HepG2 (cell line): ENCODE measurements at regions not wholly inside any gene's neighbourhood (a gene's known extent, or its start where the extent isn't known, plus 50 kb on each side); places are given as distances from the start of the nearest gene placed in this dataset.

Experiments used
- ATAC-seq: fragments of 200-7000 bp; cut with Tn5 transposase; 3 replicates; pipeline ENCODE4 v1.9.1; 2020; ENCODE audit warnings: mild to moderate bottlenecking, moderate library complexity
- BruUV-seq: library from RNA; stranded (reverse); fragments of 400-500 nt; replicated peaks from 2 replicates; lab custom pipeline; 2021; lab: Mats Ljungman, UMichigan
- CTCF ChIA-PET: fragments of 300-600 bp; formaldehyde crosslinking; extraction: SDS; loops from one replicate; lab custom pipeline; 2021; ENCODE audit warnings: low total read pairs, inconsistent platforms, low intra/inter-chr PET ratio; lab: Yijun Ruan, JAX
- POLR2A ChIA-PET: fragments of 350-600 bp; sonication (Branson Sonifier 250); formaldehyde crosslinking; loops from one replicate; lab custom pipeline; 2020; ENCODE audit warnings: antibody characterized with exemption, inconsistent platforms; lab: Yijun Ruan, JAX
- DNase-seq: peaks from one replicate; pipeline ENCODE4 v3.0.0-alpha.2; 2015; ENCODE audit warnings: low spot score
- FAIRE-seq: peaks from 3 replicates; lab custom pipeline; 2011; peaks lifted over from hg19 to GRCh38; lab: Jason Lieb, UNC
- H2AFZ ChIP-seq: one replicate; pipeline ENCODE4 v1.6.1; 2011; ENCODE audit warnings: low read length, inconsistent platforms
- H3K27ac ChIP-seq: fragments of 300-600 bp; 3 replicates; pipeline ENCODE4 v1.8.0; 2011; ENCODE audit warnings: mixed run types, mild to moderate bottlenecking, mixed read lengths, low read length, inconsistent platforms; ENCODE audit not compliant: insufficient read depth; ENCODE audit errors: extremely low read length
- H3K27me3 ChIP-seq, 2 experiments: fragments of 200-600 bp in 1 of 2; 2 replicates in 1 of 2; 3 replicates in 1 of 2; pipeline versions ENCODE4 v1.6.0 to v1.8.0; 2011; ENCODE audit warnings: low read length in 2 of 2, mild to moderate bottlenecking in 2 of 2, moderate library complexity in 2 of 2, inconsistent platforms in 1 of 2; ENCODE audit not compliant: insufficient read depth in 2 of 2, control insufficient read depth in 1 of 2
- H3K36me3 ChIP-seq, 2 experiments: fragments of 200-600 bp in 1 of 2; replicated peaks in 1 of 2; 2 replicates in 1 of 2; 3 replicates in 1 of 2; pipeline versions ENCODE4 v1.5.1 to v1.8.0; 2011; ENCODE audit warnings: low read length in 2 of 2, inconsistent platforms in 1 of 2; ENCODE audit not compliant: insufficient read depth in 2 of 2, control insufficient read depth in 1 of 2
- H3K4me1 ChIP-seq: 2 replicates; pipeline ENCODE4 v1.5.1; 2012; ENCODE audit warnings: low read length, inconsistent platforms; ENCODE audit not compliant: insufficient read depth
- H3K4me2 ChIP-seq: 2 replicates; pipeline ENCODE4 v1.6.0; 2011; ENCODE audit warnings: low read depth, low read length, inconsistent platforms
- H3K4me3 ChIP-seq, 3 experiments: fragments of 200-600 bp in 1 of 3; sonication (generic), shearing (Covaris generic) in 1 of 3; replicated peaks in 1 of 3; 2 replicates each; pipeline ENCODE4 v1.5.1; 2011 to 2016; ENCODE audit warnings: low read length in 3 of 3, inconsistent platforms in 2 of 3, low read depth in 2 of 3, mild to moderate bottlenecking in 2 of 3, control low read depth in 1 of 3, mixed read lengths in 1 of 3; ENCODE audit not compliant: insufficient read depth in 1 of 3
- H3K79me2 ChIP-seq: one replicate; pipeline ENCODE4 v1.6.1; 2011; ENCODE audit warnings: low read length, inconsistent platforms; ENCODE audit not compliant: insufficient read depth
- H3K9ac ChIP-seq: 2 replicates; pipeline ENCODE4 v1.6.0; 2011; ENCODE audit warnings: mild to moderate bottlenecking, low read depth, low read length, inconsistent platforms; ENCODE audit not compliant: insufficient read depth
- H3K9me3 ChIP-seq: 2 replicates; pipeline ENCODE4 v1.5.1; 2012; ENCODE audit warnings: mild to moderate bottlenecking, low read length
- H4K20me1 ChIP-seq: 2 replicates; pipeline ENCODE4 v1.6.0; 2011; ENCODE audit warnings: inconsistent platforms, mild to moderate bottlenecking, low read length, moderate library complexity; ENCODE audit not compliant: insufficient read depth
- ATRX ChIP-seq: sonication (generic); formaldehyde crosslinking; IDR thresholded peaks from 2 replicates; pipeline ENCODE4 v1.4.0; 2020; ENCODE audit warnings: missing genetic modification reagents, borderline replicate concordance
- BCL3 ChIP-seq: sonication (generic); formaldehyde crosslinking; IDR thresholded peaks from 2 replicates; pipeline ENCODE4 v1.5.1; 2020; ENCODE audit warnings: mild to moderate bottlenecking, missing genetic modification reagents, moderate library complexity
- DNMT3B ChIP-seq: conservative IDR thresholded peaks from 2 replicates; pipeline ENCODE4 v1.6.1; 2016; ENCODE audit warnings: missing biosample characterization, control low read depth
- EED ChIP-seq: sonication (generic); formaldehyde crosslinking; IDR thresholded peaks from 2 replicates; pipeline ENCODE4 v1.5.0; 2020; ENCODE audit warnings: mild to moderate bottlenecking, missing genetic modification reagents
- ETV6 ChIP-seq: sonication (generic); formaldehyde crosslinking; conservative IDR thresholded peaks from 2 replicates; pipeline ENCODE4 v1.4.0; 2020; ENCODE audit warnings: missing genetic modification reagents
- EZH2 ChIP-seq: conservative IDR thresholded peaks from 2 replicates; pipeline ENCODE4 v1.6.1; 2012; ENCODE audit warnings: mild to moderate bottlenecking, low read depth, low read length, moderate library complexity
- IRF9 ChIP-seq: sonication (generic); formaldehyde crosslinking; IDR thresholded peaks from 2 replicates; pipeline ENCODE4 v1.8.0; 2022; ENCODE audit warnings: missing genetic modification reagents, mild to moderate bottlenecking, borderline replicate concordance
- KDM2A ChIP-seq: sonication (generic); formaldehyde crosslinking; IDR thresholded peaks from 2 replicates; pipeline ENCODE4 v1.4.0; 2020; ENCODE audit warnings: low read depth, missing genetic modification reagents, borderline replicate concordance
- MAX ChIP-seq: IDR thresholded peaks from 2 replicates; pipeline ENCODE4 v1.6.1; 2012; ENCODE audit warnings: inconsistent platforms
- NRL ChIP-seq: sonication (generic); formaldehyde crosslinking; IDR thresholded peaks from 2 replicates; pipeline ENCODE4 v1.5.0; 2020; ENCODE audit warnings: missing genetic modification reagents, mild to moderate bottlenecking, moderate library complexity, borderline replicate concordance
- PLSCR1 ChIP-seq: sonication (generic); formaldehyde crosslinking; IDR thresholded peaks from 2 replicates; pipeline ENCODE4 v1.5.0; 2020; ENCODE audit warnings: missing genetic modification reagents, mild to moderate bottlenecking, borderline replicate concordance
- SOX5 ChIP-seq: IDR thresholded peaks from 2 replicates; pipeline ENCODE4 v1.6.1; 2016; ENCODE audit warnings: borderline replicate concordance
- THAP7 ChIP-seq: sonication (generic); formaldehyde crosslinking; IDR thresholded peaks from 2 replicates; pipeline ENCODE4 v1.8.1; 2023; ENCODE audit warnings: mild to moderate bottlenecking, missing genetic modification reagents
- ZFAT ChIP-seq: sonication (generic); formaldehyde crosslinking; conservative IDR thresholded peaks from 2 replicates; pipeline ENCODE4 v1.8.1; 2023; ENCODE audit warnings: missing genetic modification reagents, inconsistent platforms
- ZFP90 ChIP-seq: sonication (generic); formaldehyde crosslinking; IDR thresholded peaks from 2 replicates; pipeline ENCODE4 v1.8.0; 2022; ENCODE audit warnings: missing genetic modification reagents, mild to moderate bottlenecking, inconsistent platforms, borderline replicate concordance
- ZNF605 ChIP-seq: sonication (generic); formaldehyde crosslinking; IDR thresholded peaks from 2 replicates; pipeline ENCODE4 v1.8.0; 2022; ENCODE audit warnings: mild to moderate bottlenecking, missing genetic modification reagents
- ZNF841 ChIP-seq: sonication (generic); formaldehyde crosslinking; IDR thresholded peaks from 2 replicates; pipeline ENCODE4 v1.8.1; 2023; ENCODE audit warnings: missing genetic modification reagents, borderline replicate concordance
- ZSCAN22 ChIP-seq: sonication (generic); formaldehyde crosslinking; IDR thresholded peaks from 2 replicates; pipeline ENCODE4 v1.4.0; 2020; ENCODE audit warnings: mild to moderate bottlenecking, missing genetic modification reagents
- WGBS: methylation state at CpG from one replicate; pipeline ENCODE4 v1.1.6; 2017; ENCODE audit warnings: low lambda C conversion rate; 5-methylcytosine and 5-hydroxymethylcytosine counted together
- in situ Hi-C: cut with HindIII; loops from 2 replicates; pipeline ENCODE4 v1.10.0; 2017; ENCODE audit warnings: low pct_unique_long_range_greater_than_20kb; ENCODE audit not compliant: extremely low pct_ligation_motif_present
- intact Hi-C: fragments of 100-400 bp; cut with micrococcal nuclease; formaldehyde crosslinking; loops from one replicate; pipeline ENCODE4 v1.10.0; 2022; ENCODE audit not compliant: unreplicated experiment

- TF ChIP-seq ZFAT (no peak), ZFP90 (CRISPR knock-in tag) (no peak), DNMT3B (CRISPR knock-in tag) (no peak), BCL3 (CRISPR knock-in tag) (no peak), NRL (CRISPR knock-in tag) (no peak), ZNF605 (CRISPR knock-in tag) (no peak), ZNF841 (CRISPR knock-in tag) (no peak), MAX (no peak), ATRX (CRISPR knock-in tag) (no peak), IRF9 (CRISPR knock-in tag) (no peak)
- TF ChIP-seq, all 625 proteins: peak for 0
Measured at GRCh38 chr4:130705023-130705422, 1609.1 kb downstream of the C4orf33 start (continued).

- no peak overlapping the region for H3K27ac ChIP-seq
- no peak overlapping the region for H2AFZ ChIP-seq
- no peaks in the 10 kb centered on the region for H3K27me3 ChIP-seq
- no peaks in the 10 kb centered on the region for H3K9me3 ChIP-seq
- no peak for ATAC-seq
- H3K9ac ChIP-seq: no peak overlapping the region
- DNase-seq: no peak
- no peaks in the 10 kb centered on the region for H4K20me1 ChIP-seq
- in situ Hi-C loops (no loop called here), intact Hi-C loops (no loop called here)
- ChIA-PET POLR2A (no interaction called here), CTCF (no interaction called here)
- H3K4me2 ChIP-seq: no peak overlapping the region
- FAIRE-seq: no peak
- BruUV-seq: no TSS peak
- H3K36me3 ChIP-seq: no peaks in the 10 kb centered on the region
- H3K79me2 ChIP-seq: no peaks in the 10 kb centered on the region
- no peaks in the 10 kb centered on the region for H3K4me1 ChIP-seq
- TF ChIP-seq PLSCR1 (CRISPR knock-in tag) (no peak), SOX5 (CRISPR knock-in tag) (no peak), KDM2A (CRISPR knock-in tag) (no peak), THAP7 (no peak), EED (CRISPR knock-in tag) (no peak), ETV6 (no peak), ZSCAN22 (CRISPR knock-in tag) (no peak), EZH2 (no peak)
- WGBS: 4% methylated on average over 1 of the region's 1 CpG
- H3K4me3 ChIP-seq: no peak overlapping the region
Measured at GRCh38 chr4:130712038-130712437, 1616.1 kb downstream of the C4orf33 start.
